ENCODE measurements at regions not wholly inside any gene's neighbourhood (a gene's known extent, or its start where the extent isn't known, plus 50 kb on each side); places are given as distances from the start of the nearest gene placed in this dataset.

DNA sequence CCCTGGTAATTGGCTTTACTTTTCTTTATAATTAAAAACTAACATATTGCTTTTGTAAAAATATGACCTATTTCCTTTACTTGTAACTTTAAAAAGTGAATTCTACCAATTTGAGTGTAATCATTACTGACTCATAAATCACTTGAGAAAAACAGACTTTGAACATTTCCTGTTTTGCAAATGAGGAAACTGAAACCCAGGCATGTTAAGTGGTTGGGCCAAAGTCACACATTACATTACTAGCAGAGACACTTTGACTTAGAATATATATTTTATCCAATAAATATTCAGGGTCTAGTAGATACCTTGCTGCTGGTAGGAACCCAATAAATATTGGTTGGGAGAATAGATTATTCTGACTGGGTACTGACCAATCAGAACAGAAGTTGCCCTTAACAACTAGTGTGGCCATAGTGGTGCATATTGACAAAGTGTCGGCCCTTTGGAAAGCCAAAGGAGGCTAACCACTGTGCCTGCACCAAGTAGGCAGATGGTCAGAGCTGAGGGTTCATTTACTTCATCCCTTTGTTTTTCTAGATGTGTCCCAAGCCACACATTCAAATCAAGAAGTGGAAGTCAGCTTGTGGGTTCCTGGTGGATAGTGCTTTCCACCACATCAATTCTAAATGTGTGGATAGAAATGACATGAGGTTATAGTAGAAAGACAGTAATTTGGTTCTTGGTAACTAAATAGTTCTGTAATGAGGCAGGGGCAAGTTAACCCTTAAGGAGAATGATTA lies 365.1 kb upstream of the RIOK2 start:
- 72 to 87% methylated on average over 1 of the region's 1 CpG for WGBS, 2 donors
- Histone ChIP-seq H3K27me3 (ENCODE audit: control insufficient read depth in 3 of 3, insufficient read depth in 3 of 3, low read length in 2 of 3) (no peaks in the 10 kb centered on the region), H3K9ac (ENCODE audit: insufficient read depth in 1 of 2, low read length in 2 of 2) (no peak overlapping the region), H3K9me3 (ENCODE audit: control insufficient read depth in 4 of 4, insufficient read depth in 3 of 4, low read length in 3 of 4) (no peaks in the 10 kb centered on the region), H3K36me3 (ENCODE audit: control insufficient read depth in 4 of 4, insufficient read depth in 4 of 4, low read length in 4 of 4) (no peaks in the 10 kb centered on the region), H3K27ac (ENCODE audit: low read depth in 1 of 2, low read length in 1 of 2) (no peak overlapping the region), H3K4me1 (ENCODE audit: control insufficient read depth in 5 of 5, insufficient read depth in 5 of 5, low read length in 5 of 5) (peaks cover 0 to 4% (median 0%) of the 10 kb centered on the region in 5 donors), H3K4me3 (no peak overlapping the region)
- DNase-seq = no peak
- TF ChIP-seq, protein P1, sequence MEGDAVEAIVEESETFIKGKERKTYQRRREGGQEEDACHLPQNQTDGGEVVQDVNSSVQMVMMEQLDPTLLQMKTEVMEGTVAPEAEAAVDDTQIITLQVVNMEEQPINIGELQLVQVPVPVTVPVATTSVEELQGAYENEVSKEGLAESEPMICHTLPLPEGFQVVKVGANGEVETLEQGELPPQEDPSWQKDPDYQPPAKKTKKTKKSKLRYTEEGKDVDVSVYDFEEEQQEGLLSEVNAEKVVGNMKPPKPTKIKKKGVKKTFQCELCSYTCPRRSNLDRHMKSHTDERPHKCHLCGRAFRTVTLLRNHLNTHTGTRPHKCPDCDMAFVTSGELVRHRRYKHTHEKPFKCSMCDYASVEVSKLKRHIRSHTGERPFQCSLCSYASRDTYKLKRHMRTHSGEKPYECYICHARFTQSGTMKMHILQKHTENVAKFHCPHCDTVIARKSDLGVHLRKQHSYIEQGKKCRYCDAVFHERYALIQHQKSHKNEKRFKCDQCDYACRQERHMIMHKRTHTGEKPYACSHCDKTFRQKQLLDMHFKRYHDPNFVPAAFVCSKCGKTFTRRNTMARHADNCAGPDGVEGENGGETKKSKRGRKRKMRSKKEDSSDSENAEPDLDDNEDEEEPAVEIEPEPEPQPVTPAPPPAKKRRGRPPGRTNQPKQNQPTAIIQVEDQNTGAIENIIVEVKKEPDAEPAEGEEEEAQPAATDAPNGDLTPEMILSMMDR (IDR thresholded peaks at IDR 0.05; ENCODE audit: control extremely low read depth, extremely low read depth) = no peak
- no peak for ATAC-seq (ENCODE audit: insufficient read depth, low FRiP score)

DNA sequence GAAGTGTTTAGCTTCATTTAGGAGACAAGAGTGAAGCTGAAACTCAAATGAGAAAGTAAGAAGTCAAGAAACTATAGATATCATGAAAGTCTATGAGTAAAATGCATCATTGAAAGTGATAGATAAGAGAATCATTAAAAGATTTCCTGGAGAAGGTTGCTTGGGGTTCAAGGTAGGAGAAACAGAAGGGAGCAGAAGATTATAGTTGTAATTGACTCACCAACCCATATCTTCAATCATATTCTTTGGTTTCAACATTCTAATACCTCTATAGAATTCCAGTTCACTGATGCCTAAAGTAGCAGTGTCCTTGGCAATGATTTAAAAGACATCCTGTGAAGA lies 365.7 kb upstream of the RIOK2 start:
- H3K9me3 ChIP-seq (ENCODE audit: control insufficient read depth in 4 of 4, insufficient read depth in 3 of 4, low read length in 3 of 4) = no peaks in the 10 kb centered on the region
- H3K36me3 ChIP-seq (ENCODE audit: control insufficient read depth in 4 of 4, insufficient read depth in 4 of 4, low read length in 4 of 4) = no peaks in the 10 kb centered on the region
- no peaks in the 10 kb centered on the region for H3K27me3 ChIP-seq (ENCODE audit: control insufficient read depth in 3 of 3, insufficient read depth in 3 of 3, low read length in 2 of 3)
- H3K27ac ChIP-seq (ENCODE audit: low read depth in 1 of 2, low read length in 1 of 2) = no peak overlapping the region
- no peak for DNase-seq
- no peak overlapping the region for H3K9ac ChIP-seq (ENCODE audit: insufficient read depth in 1 of 2, low read length in 2 of 2)
- no peak for ATAC-seq (ENCODE audit: insufficient read depth, low FRiP score)
- peaks cover 0 to 4% (median 0%) of the 10 kb centered on the region in 5 donors for H3K4me1 ChIP-seq (ENCODE audit: control insufficient read depth in 5 of 5, insufficient read depth in 5 of 5, low read length in 5 of 5)
- H3K4me3 ChIP-seq = no peak overlapping the region
- TF ChIP-seq, protein P1 (IDR thresholded peaks at IDR 0.05; ENCODE audit: control extremely low read depth, extremely low read depth) = no peak

DNA sequence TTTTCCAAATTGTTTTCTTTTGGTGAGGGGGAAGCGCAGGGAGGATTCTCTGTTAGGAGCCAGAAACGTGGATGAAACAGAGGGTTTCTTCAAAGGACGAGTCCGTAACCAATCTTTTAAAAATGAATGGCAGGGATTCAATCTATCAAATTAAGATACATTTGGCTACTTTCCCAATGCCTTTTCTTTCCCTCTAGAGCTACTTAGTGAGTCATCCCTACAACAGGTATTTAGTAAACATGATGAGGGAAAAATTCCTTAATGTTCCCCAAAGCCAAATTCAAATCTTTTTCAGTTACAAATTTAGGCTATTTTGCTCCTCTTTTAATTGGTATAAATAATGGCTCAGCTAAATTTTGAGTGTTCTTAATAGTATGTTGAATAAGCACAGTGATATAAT lies 366.4 kb upstream of the RIOK2 start:
- Histone ChIP-seq H3K4me3 (no peak overlapping the region), H3K4me1 (ENCODE audit: control insufficient read depth in 5 of 5, insufficient read depth in 5 of 5, low read length in 5 of 5) (peaks cover 0 to 4% (median 0%) of the 10 kb centered on the region in 5 donors), H3K27ac (ENCODE audit: low read depth in 1 of 2, low read length in 1 of 2) (no peak overlapping the region), H3K9ac (ENCODE audit: insufficient read depth in 1 of 2, low read length in 2 of 2) (no peak overlapping the region), H3K36me3 (ENCODE audit: control insufficient read depth in 4 of 4, insufficient read depth in 4 of 4, low read length in 4 of 4) (no peaks in the 10 kb centered on the region), H3K9me3 (ENCODE audit: control insufficient read depth in 4 of 4, insufficient read depth in 3 of 4, low read length in 3 of 4) (no peaks in the 10 kb centered on the region), H3K27me3 (ENCODE audit: control insufficient read depth in 3 of 3, insufficient read depth in 3 of 3, low read length in 2 of 3) (no peaks in the 10 kb centered on the region)
- no peak for ATAC-seq (ENCODE audit: insufficient read depth, low FRiP score)
- no peak for DNase-seq
- TF ChIP-seq, protein P1 (IDR thresholded peaks at IDR 0.05; ENCODE audit: control extremely low read depth, extremely low read depth) = no peak
- WGBS, 2 donors = 86 to 87% methylated on average over 4 of the region's 4 CpGs

DNA sequence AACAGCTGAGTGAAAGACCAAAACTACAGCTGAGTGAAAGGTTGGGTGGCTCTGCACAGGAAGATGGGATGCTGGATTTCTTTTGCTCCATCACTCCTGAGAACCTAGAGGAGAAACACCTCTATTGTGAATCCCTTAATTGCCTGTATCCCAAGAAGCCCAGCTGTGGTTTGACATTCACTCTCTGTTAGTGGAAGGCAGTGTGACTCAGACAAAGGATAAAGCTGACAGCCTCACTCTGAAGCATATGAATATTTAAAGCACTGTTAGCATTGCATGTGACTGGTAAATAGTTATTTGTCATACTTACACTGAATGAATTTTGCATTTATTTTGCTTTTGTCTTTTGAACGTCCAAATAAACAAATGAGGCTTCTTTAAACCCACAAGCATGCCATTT lies 367.1 kb upstream of the RIOK2 start:
- DNase-seq (no peak), ATAC-seq (ENCODE audit: insufficient read depth, low FRiP score) (no peak)
- H3K36me3 ChIP-seq (ENCODE audit: control insufficient read depth in 4 of 4, insufficient read depth in 4 of 4, low read length in 4 of 4) = no peaks in the 10 kb centered on the region
- 32 to 61% methylated on average over 1 of the region's 1 CpG for WGBS, 2 donors
- H3K27ac ChIP-seq (ENCODE audit: low read depth in 1 of 2, low read length in 1 of 2) = no peak overlapping the region
- H3K27me3 ChIP-seq (ENCODE audit: control insufficient read depth in 3 of 3, insufficient read depth in 3 of 3, low read length in 2 of 3) = no peaks in the 10 kb centered on the region
- no peak overlapping the region for H3K9ac ChIP-seq (ENCODE audit: insufficient read depth in 1 of 2, low read length in 2 of 2)
- no peak overlapping the region for H3K4me3 ChIP-seq
- TF ChIP-seq, protein P1 (IDR thresholded peaks at IDR 0.05; ENCODE audit: control extremely low read depth, extremely low read depth) = no peak
- H3K4me1 ChIP-seq (ENCODE audit: control insufficient read depth in 5 of 5, insufficient read depth in 5 of 5, low read length in 5 of 5) = peaks cover 0 to 4% (median 0%) of the 10 kb centered on the region in 5 donors
- no peaks in the 10 kb centered on the region for H3K9me3 ChIP-seq (ENCODE audit: control insufficient read depth in 4 of 4, insufficient read depth in 3 of 4, low read length in 3 of 4)

Measured in lung (tissue), 11 donors.